ENCODE measurements at regions not wholly inside any gene's neighbourhood (a gene's known extent, or its start where the extent isn't known, plus 50 kb on each side); places are given as distances from the start of the nearest gene placed in this dataset.

DNA sequence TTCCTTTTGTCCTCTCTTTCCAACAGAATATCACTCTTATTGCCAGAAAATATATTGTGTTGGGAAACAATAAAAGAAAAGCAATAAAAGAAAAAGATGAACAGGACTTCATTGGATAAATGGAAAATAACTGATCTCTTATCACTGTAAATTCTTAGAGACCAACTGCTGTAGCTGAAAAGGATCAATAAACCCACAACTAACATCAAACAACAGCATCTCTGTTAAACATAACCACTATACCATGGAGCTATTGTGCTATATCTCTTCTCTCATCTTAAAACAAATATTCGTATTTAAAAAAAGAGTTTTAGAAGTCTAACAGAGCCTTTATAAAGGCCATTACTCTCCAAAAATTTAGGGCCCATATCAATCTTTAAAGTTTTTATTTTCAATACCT is 502.4 kb downstream of the TMEM232 start:
- no peaks in the 10 kb centered on the region for H3K4me1 ChIP-seq (replicated peaks)
- intact Hi-C loops (cut with DNase I), result no loop called here
- no peaks in the 10 kb centered on the region for H3K9me3 ChIP-seq
- H3K27ac ChIP-seq, result no peak overlapping the region
- DNase-seq (ENCODE audit: low spot score), result no peak
- no peaks in the 10 kb centered on the region for H3K27me3 ChIP-seq (replicated peaks; ENCODE audit: insufficient read depth)
- TF ChIP-seq POLR2A (IDR thresholded peaks at IDR 0.05), result no peak
- TF ChIP-seq, protein P1, sequence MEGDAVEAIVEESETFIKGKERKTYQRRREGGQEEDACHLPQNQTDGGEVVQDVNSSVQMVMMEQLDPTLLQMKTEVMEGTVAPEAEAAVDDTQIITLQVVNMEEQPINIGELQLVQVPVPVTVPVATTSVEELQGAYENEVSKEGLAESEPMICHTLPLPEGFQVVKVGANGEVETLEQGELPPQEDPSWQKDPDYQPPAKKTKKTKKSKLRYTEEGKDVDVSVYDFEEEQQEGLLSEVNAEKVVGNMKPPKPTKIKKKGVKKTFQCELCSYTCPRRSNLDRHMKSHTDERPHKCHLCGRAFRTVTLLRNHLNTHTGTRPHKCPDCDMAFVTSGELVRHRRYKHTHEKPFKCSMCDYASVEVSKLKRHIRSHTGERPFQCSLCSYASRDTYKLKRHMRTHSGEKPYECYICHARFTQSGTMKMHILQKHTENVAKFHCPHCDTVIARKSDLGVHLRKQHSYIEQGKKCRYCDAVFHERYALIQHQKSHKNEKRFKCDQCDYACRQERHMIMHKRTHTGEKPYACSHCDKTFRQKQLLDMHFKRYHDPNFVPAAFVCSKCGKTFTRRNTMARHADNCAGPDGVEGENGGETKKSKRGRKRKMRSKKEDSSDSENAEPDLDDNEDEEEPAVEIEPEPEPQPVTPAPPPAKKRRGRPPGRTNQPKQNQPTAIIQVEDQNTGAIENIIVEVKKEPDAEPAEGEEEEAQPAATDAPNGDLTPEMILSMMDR (IDR thresholded peaks at IDR 0.05), result no peak
- 64% methylated on average over 1 of the region's 1 CpG for WGBS
- H3K36me3 ChIP-seq, result no peaks in the 10 kb centered on the region
- no peak overlapping the region for H3K4me3 ChIP-seq

DNA sequence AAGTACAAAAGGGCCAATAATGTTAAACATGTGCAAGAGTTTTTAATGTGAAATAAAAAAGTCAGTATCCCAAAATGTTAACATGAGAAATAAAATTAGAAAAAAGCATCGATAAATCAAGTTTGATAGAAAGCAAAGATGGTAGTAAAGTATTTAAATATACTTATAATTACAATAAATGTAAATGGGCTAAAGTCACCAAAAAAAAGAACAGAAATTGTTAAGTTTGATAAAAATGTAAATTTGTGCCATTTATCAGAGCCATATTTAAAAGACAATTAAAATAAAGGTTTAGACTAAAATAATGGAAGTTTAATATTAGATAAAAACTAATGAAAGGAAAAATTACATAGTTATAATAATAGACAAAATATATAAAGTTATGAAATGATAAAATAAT is 500.5 kb downstream of the TMEM232 start:
- TF ChIP-seq, protein P1 (IDR thresholded peaks at IDR 0.05), result no peak
- TF ChIP-seq POLR2A (IDR thresholded peaks at IDR 0.05) (no peak), POLR2AphosphoS5 (IDR thresholded peaks at IDR 0.05) (no peak)
- no peak for DNase-seq (ENCODE audit: low spot score)
- no peaks in the 10 kb centered on the region for H3K4me1 ChIP-seq (replicated peaks)
- no peaks in the 10 kb centered on the region for H3K36me3 ChIP-seq
- H3K4me3 ChIP-seq, result no peak overlapping the region
- H3K9me3 ChIP-seq, result no peaks in the 10 kb centered on the region
- 97% methylated on average over 1 of the region's 1 CpG for WGBS
- H3K27me3 ChIP-seq (replicated peaks; ENCODE audit: insufficient read depth), result no peaks in the 10 kb centered on the region
- H3K27ac ChIP-seq, result no peak overlapping the region
- intact Hi-C loops (cut with DNase I), result no loop called here

DNA sequence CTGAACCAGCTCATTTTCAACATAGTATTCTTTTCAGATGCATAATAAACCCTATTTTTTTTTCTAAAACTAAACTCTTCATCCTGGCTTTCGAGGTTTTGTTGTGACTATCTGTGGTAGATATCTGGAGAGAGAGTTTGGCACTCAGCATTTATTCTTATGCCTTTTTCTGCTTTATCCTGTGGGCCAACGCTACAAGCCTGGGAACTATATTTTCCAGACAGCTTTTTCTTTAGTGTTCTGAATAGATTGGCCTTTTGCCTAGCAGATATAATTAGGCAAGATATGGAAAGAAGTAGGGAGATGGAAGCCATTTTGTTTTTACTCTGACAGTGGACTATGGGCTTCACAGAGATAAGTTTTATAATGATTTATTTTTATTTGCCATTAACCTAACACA is 486.7 kb downstream of the TMEM232 start:
- intact Hi-C loops (cut with DNase I), result no loop called here
- H3K27ac ChIP-seq, result no peak overlapping the region
- H3K9me3 ChIP-seq, result no peaks in the 10 kb centered on the region
- H3K36me3 ChIP-seq, result no peaks in the 10 kb centered on the region
- no peaks in the 10 kb centered on the region for H3K4me1 ChIP-seq (replicated peaks)
- H3K27me3 ChIP-seq (replicated peaks; ENCODE audit: insufficient read depth), result no peaks in the 10 kb centered on the region
- no peak overlapping the region for H3K4me3 ChIP-seq
- WGBS, result 54% methylated on average over 2 of the region's 2 CpGs
- TF ChIP-seq POLR2AphosphoS5 (IDR thresholded peaks at IDR 0.05) (no peak), POLR2A (IDR thresholded peaks at IDR 0.05) (no peak)
- TF ChIP-seq, protein P1 (IDR thresholded peaks at IDR 0.05), result no peak
- DNase-seq (ENCODE audit: low spot score), result no peak

DNA sequence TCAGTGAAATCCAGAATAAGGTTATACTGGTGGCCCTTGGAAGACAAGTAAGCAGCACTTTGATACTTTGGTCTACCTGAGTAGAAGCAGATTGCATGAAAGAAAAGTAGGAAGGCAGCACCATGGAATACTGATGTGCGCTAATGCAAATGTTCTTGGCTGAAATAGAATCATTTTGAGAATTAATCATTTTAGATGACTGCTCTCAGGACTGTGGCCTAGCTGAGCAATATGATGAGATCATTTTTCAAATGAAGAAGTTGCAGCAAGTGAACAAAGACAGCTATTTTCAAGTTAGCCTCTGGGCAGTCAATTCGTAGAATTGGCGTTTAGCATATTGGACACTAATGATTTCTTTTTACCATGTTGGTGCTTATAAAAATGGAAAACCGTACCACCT is 483.5 kb downstream of the TMEM232 start:
- Histone ChIP-seq H3K27me3 (replicated peaks; ENCODE audit: insufficient read depth) (no peaks in the 10 kb centered on the region), H3K36me3 (no peaks in the 10 kb centered on the region), H3K4me3 (no peak overlapping the region), H3K27ac (no peak overlapping the region), H3K4me1 (replicated peaks) (no peaks in the 10 kb centered on the region), H3K9me3 (no peaks in the 10 kb centered on the region)
- intact Hi-C loops (cut with DNase I), result no loop called here
- no peak for DNase-seq (ENCODE audit: low spot score)
- no peak for TF ChIP-seq POLR2A (IDR thresholded peaks at IDR 0.05)
- TF ChIP-seq, protein P1 (IDR thresholded peaks at IDR 0.05), result no peak
- TF ChIP-seq POLR2AphosphoS5 (IDR thresholded peaks at IDR 0.05), result no peak
- 90% methylated on average over 4 of the region's 4 CpGs for WGBS

DNA sequence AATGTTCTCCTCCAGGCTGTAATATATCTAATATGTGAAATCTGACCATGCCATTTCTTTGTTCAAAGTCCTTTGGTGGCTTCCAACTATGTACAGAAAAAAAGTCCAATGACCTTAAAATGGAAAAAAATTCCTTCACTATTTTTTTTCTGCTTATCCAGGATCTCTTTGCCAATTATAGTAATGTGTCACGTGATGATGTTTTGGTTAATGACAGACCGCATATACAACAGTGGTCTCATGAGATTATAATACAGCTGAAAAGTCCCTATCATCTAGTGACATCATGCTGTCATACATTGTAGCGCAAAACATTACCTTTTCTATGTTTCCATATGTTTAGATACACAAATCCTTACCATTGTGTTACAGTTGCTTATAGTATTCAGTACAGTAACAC is 477.6 kb downstream of the TMEM232 start:
- H3K4me1 ChIP-seq (replicated peaks), result no peaks in the 10 kb centered on the region
- no peaks in the 10 kb centered on the region for H3K9me3 ChIP-seq
- no peak overlapping the region for H3K27ac ChIP-seq
- 91% methylated on average over 3 of the region's 3 CpGs for WGBS
- H3K27me3 ChIP-seq (replicated peaks; ENCODE audit: insufficient read depth), result no peaks in the 10 kb centered on the region
- H3K36me3 ChIP-seq, result no peaks in the 10 kb centered on the region
- no peak for DNase-seq (ENCODE audit: low spot score)
- TF ChIP-seq POLR2AphosphoS5 (IDR thresholded peaks at IDR 0.05), result no peak
- TF ChIP-seq POLR2A (IDR thresholded peaks at IDR 0.05), result no peak
- TF ChIP-seq, protein P1 (IDR thresholded peaks at IDR 0.05), result no peak
- no peak overlapping the region for H3K4me3 ChIP-seq
- intact Hi-C loops (cut with DNase I), result no loop called here
